RWPE2 (cell line): ENCODE measurements at regions not wholly inside any gene's neighbourhood (a gene's known extent, or its start where the extent isn't known, plus 50 kb on each side); places are given as distances from the start of the nearest gene placed in this dataset.

Source experiments
- ATAC-seq: fragments of 200-7000 bp; cut with Tn5 transposase; 3 replicates; pipeline ENCODE4 v1.9.1; 2021; ENCODE audit warnings: low read depth
- DNase-seq: peaks from one replicate; pipeline ENCODE4 v3.0.0-alpha.2; 2020; ENCODE audit warnings: low spot score
- H3K27ac ChIP-seq: fragments of 450-650 bp; 2 replicates; pipeline ENCODE4 v1.5.1; 2017; ENCODE audit warnings: mild to moderate bottlenecking; ENCODE audit not compliant: poor library complexity, severe bottlenecking
- H3K27me3 ChIP-seq: fragments of 250-450 bp; sonication (Bioruptor Pico); 2 replicates; pipeline ENCODE4 v1.5.1; 2021; ENCODE audit warnings: mild to moderate bottlenecking, moderate library complexity; ENCODE audit not compliant: insufficient read depth, poor library complexity, severe bottlenecking
- H3K36me3 ChIP-seq: fragments of 250-450 bp; sonication (Bioruptor Pico); 2 replicates; pipeline ENCODE4 v1.5.1; 2020; ENCODE audit warnings: low read depth, mild to moderate bottlenecking, moderate library complexity
- H3K4me1 ChIP-seq: fragments of 250-450 bp; sonication (Bioruptor Pico); 2 replicates; pipeline ENCODE4 v1.5.1; 2021; ENCODE audit warnings: mild to moderate bottlenecking, moderate library complexity; ENCODE audit not compliant: insufficient read depth, poor library complexity, severe bottlenecking
- H3K4me3 ChIP-seq: fragments of 250-450 bp; sonication (Bioruptor Pico); 2 replicates; pipeline ENCODE4 v1.5.1; 2021; ENCODE audit warnings: mild to moderate bottlenecking, moderate library complexity; ENCODE audit not compliant: severe bottlenecking
- H3K9me3 ChIP-seq: fragments of 250-450 bp; sonication (Bioruptor Pico); 2 replicates; pipeline ENCODE4 v1.5.1; 2021; ENCODE audit warnings: mild to moderate bottlenecking, moderate library complexity; ENCODE audit not compliant: severe bottlenecking
- CTCF ChIP-seq: fragments of 450-650 bp; IDR thresholded peaks from one replicate; pipeline ENCODE4 v1.5.1; 2017; ENCODE audit warnings: mild to moderate bottlenecking, moderate library complexity; ENCODE audit not compliant: poor library complexity, severe bottlenecking

- Histone ChIP-seq H3K9me3 (peaks cover 7% of the 10 kb centered on the region), H3K4me3 (no peak overlapping the region), H3K27ac (no peak overlapping the region), H3K36me3 (no peaks in the 10 kb centered on the region), H3K4me1 (no peaks in the 10 kb centered on the region), H3K27me3 (no peaks in the 10 kb centered on the region)
- ATAC-seq (no peak), DNase-seq (no peak)
- no peak for TF ChIP-seq CTCF
These were observed 182.5 kb downstream of the NFKBIZ start for GRCh38 chr3:102031834-102032233.

GRCh38 chr3:102032491-102033383, 183.4 kb downstream of the NFKBIZ start:
- ATAC-seq (no peak), DNase-seq (no peak)
- no peak for TF ChIP-seq CTCF
- H3K27ac ChIP-seq = no peak overlapping the region
- no peaks in the 10 kb centered on the region for H3K36me3 ChIP-seq
- H3K9me3 ChIP-seq = peaks cover 5% of the 10 kb centered on the region
- no peak overlapping the region for H3K4me3 ChIP-seq
- no peaks in the 10 kb centered on the region for H3K4me1 ChIP-seq
- no peaks in the 10 kb centered on the region for H3K27me3 ChIP-seq

- no peaks in the 10 kb centered on the region for H3K4me1 ChIP-seq
- no peaks in the 10 kb centered on the region for H3K27me3 ChIP-seq
- no peak for DNase-seq
- TF ChIP-seq CTCF = no peak
- no peak for ATAC-seq
- no peak overlapping the region for H3K4me3 ChIP-seq
- H3K27ac ChIP-seq = no peak overlapping the region
- H3K36me3 ChIP-seq = no peaks in the 10 kb centered on the region
- H3K9me3 ChIP-seq = no peaks in the 10 kb centered on the region
These were observed 185.5 kb downstream of the NFKBIZ start for GRCh38 chr3:102034639-102035451.

- H3K4me1 ChIP-seq = no peaks in the 10 kb centered on the region
These were observed 186.7 kb downstream of the NFKBIZ start for GRCh38 chr3:102036017-102036416.

More at GRCh38 chr3:102036017-102036416, 186.7 kb downstream of the NFKBIZ start:
- no peak overlapping the region for H3K4me3 ChIP-seq
- H3K36me3 ChIP-seq = no peaks in the 10 kb centered on the region
- no peak overlapping the region for H3K27ac ChIP-seq
- DNase-seq (no peak), ATAC-seq (no peak)
- no peak for TF ChIP-seq CTCF
- no peaks in the 10 kb centered on the region for H3K27me3 ChIP-seq
- no peaks in the 10 kb centered on the region for H3K9me3 ChIP-seq
